Amygdala (tissue), 56 donors: ENCODE measurements at regions not wholly inside any gene's neighbourhood (a gene's known extent, or its start where the extent isn't known, plus 50 kb on each side); places are given as distances from the start of the nearest gene placed in this dataset.

Experiments used
- DNase-seq, 56 donors: peaks; one replicate each; lab custom pipeline; 2025; lab: John Stamatoyannopoulos, UW

- peak in 2 of 56 donors; percentile 2 to 4 for DNase-seq
Observed at GRCh38 chr11:42257534-42257933, 798.1 kb upstream of the LRRC4C start.

- DNase-seq: no peak
Observed at GRCh38 chr11:42265072-42265471, 805.6 kb upstream of the LRRC4C start.

GRCh38 chr11:42271306-42271705, 811.9 kb upstream of the LRRC4C start:
- no peak for DNase-seq

- no peak for DNase-seq
Observed at GRCh38 chr11:42273977-42274376, 814.5 kb upstream of the LRRC4C start.

- no peak for DNase-seq
Observed at GRCh38 chr11:42296910-42297309, 837.5 kb upstream of the LRRC4C start.

- no peak for DNase-seq
Observed at GRCh38 chr11:42299780-42300179, 840.3 kb upstream of the LRRC4C start.

GRCh38 chr11:42301777-42302176, 842.3 kb upstream of the LRRC4C start:
- no peak for DNase-seq

GRCh38 chr11:42311514-42311913, 852.1 kb upstream of the LRRC4C start:
- no peak for DNase-seq

- DNase-seq: no peak
Observed at GRCh38 chr11:42311944-42312343, 852.5 kb upstream of the LRRC4C start.

- DNase-seq: no peak
Observed at GRCh38 chr11:42315267-42315666, 855.8 kb upstream of the LRRC4C start.

- no peak for DNase-seq
Observed at GRCh38 chr11:42315846-42316245, 856.4 kb upstream of the LRRC4C start.

- no peak for DNase-seq
Observed at GRCh38 chr11:42319921-42320320, 860.5 kb upstream of the LRRC4C start.

- no peak for DNase-seq
Observed at GRCh38 chr11:42329929-42330565, 870.6 kb upstream of the LRRC4C start.

- DNase-seq: peak in 1 of 56 donors; percentile 1
Observed at GRCh38 chr11:42337786-42338455, 878.5 kb upstream of the LRRC4C start.

- peak in 1 of 56 donors; percentile 3 for DNase-seq
Observed at GRCh38 chr11:42344204-42344792, 884.8 kb upstream of the LRRC4C start.

- DNase-seq: no peak
Observed at GRCh38 chr11:42345933-42346332, 886.5 kb upstream of the LRRC4C start.

- DNase-seq: no peak
Observed at GRCh38 chr11:42363701-42364100, 904.2 kb upstream of the LRRC4C start.

- no peak for DNase-seq
Observed at GRCh38 chr11:42390116-42390515, 921.7 kb upstream of the API5 start.

- no peak for DNase-seq
Observed at GRCh38 chr11:42397483-42397882, 914.3 kb upstream of the API5 start.

GRCh38 chr11:42407341-42407740, 904.5 kb upstream of the API5 start:
- peak in 35 of 56 donors; percentile 3 to 72 (median 23) for DNase-seq

- DNase-seq: peak in 1 of 56 donors; percentile 4
Observed at GRCh38 chr11:42410251-42410955, 901.4 kb upstream of the API5 start.
